ENCODE measurements at regions not wholly inside any gene's neighbourhood (a gene's known extent, or its start where the extent isn't known, plus 50 kb on each side); places are given as distances from the start of the nearest gene placed in this dataset.
"Not testable (repeated sequence)": the region's sequence is repeated elsewhere in the genome, so short reads cannot be mapped to it uniquely, and the experiment has no call there.

- TF ChIP-seq, protein P1, sequence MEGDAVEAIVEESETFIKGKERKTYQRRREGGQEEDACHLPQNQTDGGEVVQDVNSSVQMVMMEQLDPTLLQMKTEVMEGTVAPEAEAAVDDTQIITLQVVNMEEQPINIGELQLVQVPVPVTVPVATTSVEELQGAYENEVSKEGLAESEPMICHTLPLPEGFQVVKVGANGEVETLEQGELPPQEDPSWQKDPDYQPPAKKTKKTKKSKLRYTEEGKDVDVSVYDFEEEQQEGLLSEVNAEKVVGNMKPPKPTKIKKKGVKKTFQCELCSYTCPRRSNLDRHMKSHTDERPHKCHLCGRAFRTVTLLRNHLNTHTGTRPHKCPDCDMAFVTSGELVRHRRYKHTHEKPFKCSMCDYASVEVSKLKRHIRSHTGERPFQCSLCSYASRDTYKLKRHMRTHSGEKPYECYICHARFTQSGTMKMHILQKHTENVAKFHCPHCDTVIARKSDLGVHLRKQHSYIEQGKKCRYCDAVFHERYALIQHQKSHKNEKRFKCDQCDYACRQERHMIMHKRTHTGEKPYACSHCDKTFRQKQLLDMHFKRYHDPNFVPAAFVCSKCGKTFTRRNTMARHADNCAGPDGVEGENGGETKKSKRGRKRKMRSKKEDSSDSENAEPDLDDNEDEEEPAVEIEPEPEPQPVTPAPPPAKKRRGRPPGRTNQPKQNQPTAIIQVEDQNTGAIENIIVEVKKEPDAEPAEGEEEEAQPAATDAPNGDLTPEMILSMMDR (IDR thresholded peaks at IDR 0.05): not testable (repeated sequence)
- TF ChIP-seq POLR2A (IDR thresholded peaks at IDR 0.05); EP300 (IDR thresholded peaks at IDR 0.05; ENCODE audit: low read depth); POLR2AphosphoS5 (IDR thresholded peaks at IDR 0.05): not testable (repeated sequence)
Measured at GRCh38 chr2:87518066-87518465, 229.8 kb upstream of the PLGLB2 start.
